Right cardiac atrium (tissue), 5 donors: ENCODE measurements at regions not wholly inside any gene's neighbourhood (a gene's known extent, or its start where the extent isn't known, plus 50 kb on each side); places are given as distances from the start of the nearest gene placed in this dataset.
A peak's percentile ranks its signal among the peaks of the same experiment; 100 is the strongest.
"Not testable (repeated sequence)": the region's sequence is repeated elsewhere in the genome, so short reads cannot be mapped to it uniquely, and the experiment has no call there.

Experiments
- ATAC-seq, 2 donors: fragments of 200-7000 bp; cut with Tn5 transposase; one replicate each; pipeline versions ENCODE4 v1.8.0 to v1.9.1; 2020; ENCODE audit warnings: moderate library complexity in 2 of 2, mild to moderate bottlenecking in 1 of 2
- DNase-seq, 3 donors: peaks; one replicate each; pipeline ENCODE4 v3.0.0-alpha.2; 2020
- H3K27ac ChIP-seq: one replicate; pipeline ENCODE4 v1.5.1; 2013; ENCODE audit warnings: mild to moderate bottlenecking, low read length, control low read depth, moderate library complexity
- H3K27me3 ChIP-seq: one replicate; pipeline ENCODE4 v1.6.1; 2013; ENCODE audit not compliant: control insufficient read depth, insufficient read depth
- H3K4me1 ChIP-seq: one replicate; pipeline ENCODE4 v1.6.1; 2013; ENCODE audit warnings: low read length; ENCODE audit not compliant: control insufficient read depth, insufficient read depth
- H3K4me3 ChIP-seq: one replicate; pipeline ENCODE4 v1.5.1; 2013; ENCODE audit warnings: low read length, control low read depth
- H3K9me3 ChIP-seq: one replicate; pipeline ENCODE4 v1.6.1; 2013; ENCODE audit warnings: low read length; ENCODE audit not compliant: control insufficient read depth
- WGBS: extraction: QIAGEN DNeasy Blood & Tissue Kit; methylation state at CpG from one replicate; pipeline ENCODE4 v1.1.7; 2013; 5-methylcytosine and 5-hydroxymethylcytosine counted together
- intact Hi-C, 4 donors: fragments of 100-400 bp; cut with DNase I; formaldehyde crosslinking; loops; one replicate each; pipeline versions ENCODE4 v1.11.0 to v1.14.0; 2022 to 2023
- donor health status: healthy with polysubstance abuse.
- donor health status: DM: no; HTN: yes; CAD: no.
- donor health status: DM: no; HTN: no; CAD: no.
- donor health status: DM: no; HTN: yes; CAD: no; lungs with severe emphysema.
- donor health status: DM: yes; HTN: yes; CAD: no.

- H3K9me3 ChIP-seq: no peaks in the 10 kb centered on the region
- H3K27ac ChIP-seq: no peak overlapping the region
- WGBS: 74% methylated on average over 7 of the region's 7 CpGs
- DNase-seq (peak in 2 of 3 donors; percentile 15 to 60), ATAC-seq (no peak)
- no peak overlapping the region for H3K4me3 ChIP-seq
- intact Hi-C loops: no loop called here
- H3K27me3 ChIP-seq: no peaks in the 10 kb centered on the region
- H3K4me1 ChIP-seq: no peaks in the 10 kb centered on the region
Observed at GRCh38 chr6:19399406-19399805, 437.8 kb upstream of the ID4 start.

GRCh38 chr6:19404884-19405283, 432.3 kb upstream of the ID4 start:
- H3K4me3 ChIP-seq, H3K9me3 ChIP-seq, H3K4me1 ChIP-seq, H3K27ac ChIP-seq, H3K27me3 ChIP-seq, intact Hi-C loops, DNase-seq, ATAC-seq: not testable (repeated sequence)
- 91% methylated on average over 3 of the region's 3 CpGs for WGBS

GRCh38 chr6:19408331-19408730, 428.8 kb upstream of the ID4 start:
- DNase-seq: no peak
- no peaks in the 10 kb centered on the region for H3K4me1 ChIP-seq
- intact Hi-C loops: no loop called here
- 30% methylated on average over 3 of the region's 3 CpGs for whole genome bisulfite sequencing
- H3K4me3 ChIP-seq: no peak overlapping the region
- no peaks in the 10 kb centered on the region for H3K27me3 ChIP-seq
- H3K27ac ChIP-seq: no peak overlapping the region
- no peak for ATAC-seq
- H3K9me3 ChIP-seq: no peaks in the 10 kb centered on the region

- Histone ChIP-seq H3K4me1 (no peaks in the 10 kb centered on the region), H3K27ac (no peak overlapping the region), H3K9me3 (no peaks in the 10 kb centered on the region), H3K27me3 (no peaks in the 10 kb centered on the region), H3K4me3 (no peak overlapping the region)
- ATAC-seq (no peak), DNase-seq (no peak)
- intact Hi-C loops: no loop called here
Observed at GRCh38 chr6:19410481-19410880, 426.7 kb upstream of the ID4 start.

- Histone ChIP-seq H3K9me3 (no peaks in the 10 kb centered on the region), H3K4me3 (no peak overlapping the region), H3K27ac (no peak overlapping the region), H3K4me1 (no peaks in the 10 kb centered on the region), H3K27me3 (no peaks in the 10 kb centered on the region)
- intact Hi-C loops: no loop called here
- DNase-seq (no peak), ATAC-seq (no peak)
- WGBS: 72% methylated on average over 3 of the region's 3 CpGs
Observed at GRCh38 chr6:19413323-19413722, 423.8 kb upstream of the ID4 start.

- H3K4me1 ChIP-seq: no peaks in the 10 kb centered on the region
- H3K9me3 ChIP-seq: no peaks in the 10 kb centered on the region
- intact Hi-C loops: no loop called here
- DNase-seq (no peak), ATAC-seq (no peak)
- no peaks in the 10 kb centered on the region for H3K27me3 ChIP-seq
- WGBS: 76% methylated on average over 4 of the region's 4 CpGs
- no peak overlapping the region for H3K4me3 ChIP-seq
- no peak overlapping the region for H3K27ac ChIP-seq
Observed at GRCh38 chr6:19415605-19416326, 421.4 kb upstream of the ID4 start.

- Histone ChIP-seq H3K4me3 (no peak overlapping the region), H3K27ac (no peak overlapping the region), H3K4me1 (no peaks in the 10 kb centered on the region), H3K27me3 (no peaks in the 10 kb centered on the region), H3K9me3 (no peaks in the 10 kb centered on the region)
- ATAC-seq (no peak), DNase-seq (no peak)
- intact Hi-C loops: no loop called here
Observed at GRCh38 chr6:19416811-19417210, 420.4 kb upstream of the ID4 start.

- Histone ChIP-seq H3K27me3 (no peaks in the 10 kb centered on the region), H3K27ac (no peak overlapping the region), H3K4me1 (no peaks in the 10 kb centered on the region), H3K9me3 (no peaks in the 10 kb centered on the region), H3K4me3 (no peak overlapping the region)
- intact Hi-C loops: no loop called here
- no peak for DNase-seq
- no peak for ATAC-seq
Observed at GRCh38 chr6:19417713-19418112, 419.5 kb upstream of the ID4 start.

- ATAC-seq: no peak
- WGBS: 87% methylated on average over 2 of the region's 2 CpGs
- intact Hi-C loops: no loop called here
Observed at GRCh38 chr6:19424853-19425252, 412.3 kb upstream of the ID4 start.

GRCh38 chr6:19427548-19427947, 409.6 kb upstream of the ID4 start:
- Histone ChIP-seq H3K4me1 (no peaks in the 10 kb centered on the region), H3K4me3 (no peak overlapping the region), H3K27me3 (no peaks in the 10 kb centered on the region), H3K27ac (no peak overlapping the region), H3K9me3 (no peaks in the 10 kb centered on the region)
- 67% methylated on average over 1 of the region's 1 CpG for WGBS
- intact Hi-C loops: no loop called here
- ATAC-seq: no peak
- no peak for DNase-seq

More at GRCh38 chr6:19424853-19425252, 412.3 kb upstream of the ID4 start:
- H3K9me3 ChIP-seq: no peaks in the 10 kb centered on the region
- H3K27ac ChIP-seq: no peak overlapping the region
- no peak for DNase-seq
- H3K4me1 ChIP-seq: no peaks in the 10 kb centered on the region
- H3K27me3 ChIP-seq: no peaks in the 10 kb centered on the region
- no peak overlapping the region for H3K4me3 ChIP-seq

GRCh38 chr6:19432966-19433498, 404.1 kb upstream of the ID4 start:
- WGBS: 60% methylated on average over 10 of the region's 10 CpGs
- Histone ChIP-seq H3K27ac (no peak overlapping the region), H3K9me3 (no peaks in the 10 kb centered on the region), H3K27me3 (no peaks in the 10 kb centered on the region), H3K4me1 (no peaks in the 10 kb centered on the region), H3K4me3 (no peak overlapping the region)
- no peak for DNase-seq
- intact Hi-C loops: no loop called here
- ATAC-seq: no peak

GRCh38 chr6:19434065-19434464, 403.1 kb upstream of the ID4 start:
- ATAC-seq (no peak), DNase-seq (no peak)
- H3K27me3 ChIP-seq: no peaks in the 10 kb centered on the region
- no peak overlapping the region for H3K27ac ChIP-seq
- H3K4me1 ChIP-seq: no peaks in the 10 kb centered on the region
- intact Hi-C loops: no loop called here
- H3K4me3 ChIP-seq: no peak overlapping the region
- 92% methylated on average over 2 of the region's 2 CpGs for WGBS
- no peaks in the 10 kb centered on the region for H3K9me3 ChIP-seq
